Activated T-helper 17 cell treated with anti-CD3 and anti-CD28 coated beads, Interleukin-2, amount 50 U/mL, for 72 hours (primary cell): ENCODE measurements at regions not wholly inside any gene's neighbourhood (a gene's known extent, or its start where the extent isn't known, plus 50 kb on each side); places are given as distances from the start of the nearest gene placed in this dataset.

ENCODE experiments used
- ATAC-seq: fragments of 150-1000 bp; cut with Tn5 transposase; replicated peaks from 2 replicates; pipeline ENCODE4 v1.10.0; 2021; ENCODE audit warnings: mild to moderate bottlenecking, moderate library complexity
- H3K27ac Mint-ChIP-seq: one replicate; pipeline ENCODE4 v1.8.0; 2022; ENCODE audit warnings: mixed read lengths
- H3K27me3 Mint-ChIP-seq: one replicate; pipeline ENCODE4 v1.8.0; 2022; ENCODE audit warnings: mixed read lengths
- H3K36me3 Mint-ChIP-seq: one replicate; pipeline ENCODE4 v1.8.0; 2022; ENCODE audit warnings: low read depth, mild to moderate bottlenecking, mixed read lengths
- H3K4me1 Mint-ChIP-seq: one replicate; pipeline ENCODE4 v1.8.0; 2022; ENCODE audit warnings: mixed read lengths
- H3K4me3 Mint-ChIP-seq: one replicate; pipeline ENCODE4 v1.8.0; 2022; ENCODE audit warnings: mild to moderate bottlenecking, mixed read lengths
- H3K9me3 Mint-ChIP-seq: one replicate; pipeline ENCODE4 v1.8.0; 2022; ENCODE audit warnings: mixed read lengths

DNA sequence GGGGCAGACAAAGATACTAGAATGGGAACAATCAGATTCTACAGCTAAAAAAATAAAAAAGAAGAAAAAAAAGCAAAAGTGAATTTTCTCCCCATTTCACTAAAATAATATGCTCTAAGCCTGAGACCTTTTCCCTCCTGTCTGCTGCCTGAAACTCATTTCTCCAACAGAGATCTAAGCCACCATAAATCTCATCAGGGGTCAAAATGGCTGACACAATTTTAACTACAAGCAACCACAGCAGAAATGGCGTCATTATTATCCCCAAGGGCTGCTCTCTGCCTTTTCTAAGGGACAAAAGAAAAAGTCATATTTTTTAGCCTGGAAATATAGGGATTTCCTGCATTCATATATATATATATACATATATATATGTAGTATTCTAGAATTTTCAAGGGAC lies 183.7 kb upstream of the CAMK1G start:
- Mint-ChIP-seq H3K9me3 (no peaks in the 10 kb centered on the region), H3K4me3 (no peak overlapping the region), H3K27me3 (peaks cover 20% of the 10 kb centered on the region), H3K27ac (no peak overlapping the region), H3K4me1 (no peaks in the 10 kb centered on the region), H3K36me3 (no peaks in the 10 kb centered on the region)
- ATAC-seq = no peak

DNA sequence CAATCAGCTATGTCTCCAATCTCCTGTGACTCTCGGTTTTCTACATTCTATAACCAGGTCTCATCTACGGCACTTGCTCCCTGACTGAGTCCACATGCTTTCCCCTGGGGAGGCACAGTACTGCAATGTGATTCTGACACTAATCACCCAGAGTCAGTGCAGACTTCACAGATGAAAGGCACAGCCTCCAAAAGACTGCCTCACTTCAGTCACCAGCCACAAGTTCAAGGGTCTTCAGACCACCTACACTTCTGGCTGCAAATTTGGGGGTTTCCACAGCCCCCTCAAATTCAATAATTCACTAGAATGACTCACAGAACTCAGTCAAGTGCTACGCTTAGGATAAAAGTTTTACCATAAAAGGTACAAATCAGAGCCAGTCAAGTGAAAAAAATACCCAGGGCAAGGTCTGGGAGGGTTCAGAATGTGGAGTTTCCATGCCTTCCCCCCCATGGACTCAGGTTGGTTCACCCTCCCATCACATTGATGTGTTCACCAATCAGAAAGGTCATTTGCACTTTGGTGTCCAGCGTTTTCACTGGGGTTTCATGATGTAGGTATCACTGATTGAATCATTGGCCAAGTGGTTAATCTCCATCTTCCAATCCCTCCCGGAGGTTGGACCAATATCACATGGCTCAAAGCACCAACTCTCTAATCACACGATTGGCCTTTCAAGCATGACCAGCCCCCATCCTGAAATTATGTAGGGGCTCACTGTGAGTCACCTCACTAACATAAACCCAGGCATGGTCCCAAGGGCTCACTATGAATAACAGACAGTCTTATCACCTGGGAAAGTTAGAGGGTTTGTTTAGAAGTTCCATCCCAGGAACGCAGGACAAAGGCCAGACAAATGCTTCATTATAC lies 182.9 kb upstream of the CAMK1G start:
- Mint-ChIP-seq H3K4me1 (no peaks in the 10 kb centered on the region), H3K27me3 (peaks cover 14% of the 10 kb centered on the region), H3K9me3 (no peaks in the 10 kb centered on the region), H3K27ac (no peak overlapping the region), H3K4me3 (no peak overlapping the region), H3K36me3 (no peaks in the 10 kb centered on the region)
- no peak for ATAC-seq

DNA sequence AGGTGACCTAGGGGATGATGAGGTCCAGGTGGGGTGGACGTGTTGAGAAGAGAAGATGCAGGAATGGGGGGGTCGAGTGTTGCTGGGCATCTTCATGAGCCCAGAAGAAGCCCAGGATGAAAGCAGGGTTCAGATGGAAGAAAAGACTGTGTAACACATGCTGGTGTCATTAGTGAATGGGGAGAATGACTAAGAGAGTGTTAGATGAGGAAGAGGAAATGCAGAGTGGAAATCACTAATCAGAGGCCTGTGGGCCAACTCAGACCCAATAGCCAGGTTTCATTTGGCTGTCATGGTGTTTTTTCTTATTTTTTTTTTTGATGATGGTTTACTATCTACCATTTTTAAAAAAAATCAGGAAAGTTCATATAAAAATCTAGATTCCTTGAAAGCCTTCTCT lies 180.8 kb upstream of the CAMK1G start:
- Mint-ChIP-seq H3K4me1 (no peaks in the 10 kb centered on the region), H3K27me3 (peaks cover 13% of the 10 kb centered on the region), H3K27ac (no peak overlapping the region), H3K4me3 (no peak overlapping the region), H3K36me3 (no peaks in the 10 kb centered on the region), H3K9me3 (no peaks in the 10 kb centered on the region)
- ATAC-seq = no peak

DNA sequence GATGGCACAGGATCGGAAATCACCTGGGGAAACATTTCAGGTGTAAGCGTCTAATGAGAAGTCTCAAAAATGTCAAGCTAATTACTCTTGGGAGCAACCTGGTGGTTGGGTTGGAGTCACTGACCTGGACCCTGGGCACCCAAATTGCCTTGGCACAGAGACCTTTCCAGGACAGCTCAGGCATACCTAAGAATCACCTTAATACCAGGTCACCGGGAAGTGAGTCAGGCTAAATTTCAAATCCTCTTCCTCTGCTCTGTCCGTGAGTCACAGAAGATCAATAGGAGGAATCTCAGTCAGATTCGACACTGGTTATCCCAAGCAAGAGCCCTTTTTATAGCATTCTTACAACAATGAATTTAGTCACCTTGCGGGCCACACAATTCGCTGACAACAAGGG lies 179.6 kb upstream of the CAMK1G start:
- Mint-ChIP-seq H3K4me3 (no peak overlapping the region), H3K27ac (no peak overlapping the region), H3K27me3 (peaks cover 20% of the 10 kb centered on the region), H3K9me3 (no peaks in the 10 kb centered on the region), H3K36me3 (no peaks in the 10 kb centered on the region), H3K4me1 (no peaks in the 10 kb centered on the region)
- no peak for ATAC-seq

DNA sequence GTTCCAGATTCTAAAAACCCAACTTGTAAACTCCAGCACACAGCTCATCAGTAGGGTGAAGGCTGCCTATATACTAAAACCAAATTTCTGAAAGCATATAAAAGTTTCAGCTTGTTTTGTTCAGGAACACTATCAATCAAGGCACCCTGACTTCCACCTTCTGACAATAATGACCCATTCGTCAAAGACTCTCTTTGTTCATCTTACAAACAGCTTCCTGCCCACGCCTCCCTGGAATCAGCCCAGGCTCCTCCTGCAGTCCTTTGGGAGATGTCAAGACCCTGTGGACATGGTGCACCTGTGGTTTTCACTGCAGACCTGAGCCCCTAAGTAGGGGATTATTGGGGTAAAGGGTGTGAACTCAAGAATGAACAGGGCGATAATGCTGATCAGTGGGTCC lies 178.9 kb upstream of the CAMK1G start:
- no peak for ATAC-seq
- H3K4me3 Mint-ChIP-seq = no peak overlapping the region
- no peaks in the 10 kb centered on the region for H3K4me1 Mint-ChIP-seq
- no peaks in the 10 kb centered on the region for H3K9me3 Mint-ChIP-seq
- H3K36me3 Mint-ChIP-seq = no peaks in the 10 kb centered on the region
- H3K27ac Mint-ChIP-seq = no peak overlapping the region
- H3K27me3 Mint-ChIP-seq = peaks cover 21% of the 10 kb centered on the region

DNA sequence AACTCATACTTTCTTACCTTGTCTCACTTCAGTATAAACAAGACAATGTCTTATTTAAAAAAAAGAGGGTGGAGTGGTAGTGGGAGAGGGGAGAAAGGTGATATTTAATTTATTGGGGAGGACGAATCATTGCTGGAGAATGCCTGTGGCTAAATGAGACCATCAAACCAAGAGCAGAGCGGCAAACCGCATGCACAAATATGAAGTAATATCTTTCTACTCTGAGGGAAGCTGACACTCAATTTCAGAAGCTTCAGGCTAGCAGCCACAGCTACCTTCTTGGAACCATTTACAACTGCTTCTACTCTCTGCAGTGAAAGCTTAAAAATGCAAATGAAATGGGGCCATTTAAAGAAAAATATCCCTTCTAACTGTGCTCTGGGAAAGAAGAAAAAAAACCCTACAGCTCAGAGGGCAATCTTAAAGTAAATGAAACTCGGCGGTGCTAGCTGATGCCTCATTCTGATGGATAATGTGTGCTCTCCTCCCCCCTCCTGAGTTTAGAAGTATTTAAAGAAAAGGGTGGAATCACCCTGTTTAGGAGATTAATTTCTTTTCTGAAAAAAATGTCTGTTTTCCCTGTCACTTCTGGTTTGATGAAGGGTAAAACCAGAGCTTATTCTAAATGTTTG lies 178.2 kb upstream of the CAMK1G start:
- Mint-ChIP-seq H3K27me3 (peaks cover 22% of the 10 kb centered on the region), H3K27ac (no peak overlapping the region), H3K9me3 (no peaks in the 10 kb centered on the region), H3K4me1 (no peaks in the 10 kb centered on the region), H3K36me3 (no peaks in the 10 kb centered on the region), H3K4me3 (no peak overlapping the region)
- ATAC-seq = no peak

DNA sequence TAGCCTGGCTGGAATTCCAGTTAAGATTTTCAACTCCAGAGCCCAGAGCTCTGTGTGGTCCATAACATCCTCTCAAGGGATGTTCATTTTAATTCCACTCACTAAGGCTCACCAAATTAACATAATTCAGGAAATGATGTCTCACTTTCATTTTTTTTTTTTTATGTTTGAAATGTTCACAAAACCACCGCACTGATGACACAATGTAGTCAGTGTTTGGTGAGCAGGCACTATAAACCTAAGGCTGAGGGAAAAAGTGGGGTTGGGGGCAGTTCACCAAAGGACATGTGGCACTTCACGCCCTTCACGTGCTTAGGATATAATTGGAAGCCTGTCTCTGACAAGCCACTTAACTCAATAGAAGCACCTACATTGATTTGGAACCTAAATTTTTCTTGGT lies 177.3 kb upstream of the CAMK1G start:
- Mint-ChIP-seq H3K9me3 (no peaks in the 10 kb centered on the region), H3K36me3 (no peaks in the 10 kb centered on the region), H3K4me3 (no peak overlapping the region), H3K4me1 (no peaks in the 10 kb centered on the region), H3K27me3 (peaks cover 23% of the 10 kb centered on the region), H3K27ac (no peak overlapping the region)
- ATAC-seq = no peak

DNA sequence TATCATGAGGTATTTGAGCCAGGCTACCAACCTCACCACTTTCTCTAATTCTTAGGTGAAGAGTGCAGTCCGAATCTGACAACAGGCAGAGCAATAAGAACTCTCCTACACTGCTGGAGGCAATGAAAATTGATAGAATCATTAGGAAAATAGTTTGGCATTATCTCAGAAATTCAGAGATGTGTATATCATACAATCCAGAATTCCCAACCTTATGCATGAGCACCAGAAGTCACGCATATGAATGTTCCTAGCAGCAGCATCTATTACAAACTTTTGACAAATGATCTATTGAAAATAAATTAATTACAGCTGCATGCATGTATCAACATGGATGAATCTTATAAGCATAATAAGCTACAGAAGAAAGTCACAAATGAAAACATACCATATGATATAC lies 176.9 kb upstream of the CAMK1G start:
- no peak overlapping the region for H3K27ac Mint-ChIP-seq
- peaks cover 27% of the 10 kb centered on the region for H3K27me3 Mint-ChIP-seq
- H3K9me3 Mint-ChIP-seq = no peaks in the 10 kb centered on the region
- H3K4me1 Mint-ChIP-seq = no peaks in the 10 kb centered on the region
- no peaks in the 10 kb centered on the region for H3K36me3 Mint-ChIP-seq
- H3K4me3 Mint-ChIP-seq = no peak overlapping the region
- ATAC-seq = no peak

DNA sequence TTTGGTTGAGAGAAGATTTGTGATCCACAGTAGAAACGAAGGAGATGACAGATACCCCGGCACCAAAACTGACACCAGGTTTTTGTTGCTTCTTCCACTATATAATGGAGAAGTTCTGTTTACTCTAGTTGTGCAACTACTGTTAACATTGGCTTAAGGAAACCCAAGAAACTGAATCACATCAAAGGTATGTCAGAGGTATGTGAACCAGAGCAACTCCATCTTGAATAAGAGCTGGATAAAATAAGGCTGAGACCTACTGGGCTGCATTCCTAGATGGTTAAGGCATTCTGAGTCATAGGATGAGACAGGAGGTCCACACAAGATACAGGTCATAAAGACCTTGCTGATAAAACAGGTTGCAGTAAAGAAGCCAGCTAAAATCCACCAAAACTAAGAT lies 173.7 kb upstream of the CAMK1G start:
- Mint-ChIP-seq H3K36me3 (no peaks in the 10 kb centered on the region), H3K27me3 (peaks cover 39% of the 10 kb centered on the region), H3K4me1 (no peaks in the 10 kb centered on the region), H3K4me3 (no peak overlapping the region), H3K9me3 (no peaks in the 10 kb centered on the region), H3K27ac (no peak overlapping the region)
- ATAC-seq = no peak

DNA sequence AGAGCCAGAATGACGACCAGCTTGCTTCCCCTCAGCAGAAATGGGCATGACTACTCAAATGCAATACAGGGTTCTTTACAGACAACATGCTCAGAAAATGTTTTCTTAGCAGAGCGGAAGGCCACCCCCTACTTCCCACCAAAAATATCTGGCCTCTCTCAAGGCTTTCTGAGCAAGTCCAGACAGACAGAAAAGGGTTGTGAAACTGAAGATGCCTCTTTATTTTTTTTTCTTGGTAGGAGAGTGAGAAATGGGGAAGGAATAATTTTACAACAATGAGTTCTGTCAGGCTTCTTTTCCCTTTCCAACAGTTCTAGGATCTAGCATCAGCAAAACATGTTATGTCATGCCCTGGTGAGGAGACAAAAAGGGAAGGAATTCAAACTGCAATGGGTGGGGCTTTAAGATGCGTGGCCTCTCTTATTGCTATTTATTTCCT lies 172.0 kb upstream of the CAMK1G start:
- Mint-ChIP-seq H3K4me1 (no peaks in the 10 kb centered on the region), H3K36me3 (no peaks in the 10 kb centered on the region), H3K4me3 (no peak overlapping the region), H3K27ac (no peak overlapping the region), H3K27me3 (peaks cover 39% of the 10 kb centered on the region), H3K9me3 (no peaks in the 10 kb centered on the region)
- no peak for ATAC-seq

DNA sequence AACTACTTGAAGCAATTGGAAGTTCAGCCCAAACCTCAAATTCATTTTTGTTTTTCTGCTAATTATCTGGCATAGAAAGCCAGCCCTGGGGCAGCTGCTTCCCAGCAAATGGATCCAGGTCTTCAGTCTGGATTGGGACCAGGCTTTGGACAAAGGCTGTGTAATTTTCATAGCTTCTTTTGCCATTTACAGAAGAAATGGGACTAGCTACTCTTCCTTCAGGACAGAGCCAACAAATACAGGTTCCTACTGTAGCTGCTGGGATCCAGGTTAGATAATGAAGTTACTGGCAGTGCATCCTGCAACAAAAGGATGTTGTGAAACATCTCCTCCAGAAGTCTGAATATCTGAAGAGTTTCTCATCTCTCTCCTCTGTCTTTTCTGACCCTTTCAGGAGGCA lies 171.5 kb upstream of the CAMK1G start:
- no peaks in the 10 kb centered on the region for H3K9me3 Mint-ChIP-seq
- no peaks in the 10 kb centered on the region for H3K36me3 Mint-ChIP-seq
- H3K27ac Mint-ChIP-seq = no peak overlapping the region
- ATAC-seq = no peak
- peaks cover 39% of the 10 kb centered on the region for H3K27me3 Mint-ChIP-seq
- no peaks in the 10 kb centered on the region for H3K4me1 Mint-ChIP-seq
- no peak overlapping the region for H3K4me3 Mint-ChIP-seq

DNA sequence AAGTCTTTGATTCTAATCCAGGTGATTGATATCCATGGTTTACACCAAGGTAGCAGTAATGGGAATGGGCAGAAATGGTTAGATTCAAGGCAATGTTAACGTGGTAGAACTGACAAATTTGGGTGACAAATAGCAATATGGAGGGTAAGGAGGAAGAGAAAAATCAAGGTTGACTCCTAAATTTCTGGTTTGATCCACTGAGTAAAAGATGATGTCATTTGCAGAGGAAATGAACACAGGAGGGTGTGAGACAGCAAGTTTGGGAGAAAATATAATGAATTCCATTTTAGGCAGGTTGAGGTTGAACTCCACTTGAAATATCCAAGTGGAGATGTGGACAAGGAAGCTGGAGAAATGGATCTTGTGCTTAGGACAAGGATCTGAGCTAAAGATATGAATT lies 170.9 kb upstream of the CAMK1G start:
- Mint-ChIP-seq H3K27ac (no peak overlapping the region), H3K4me1 (no peaks in the 10 kb centered on the region), H3K4me3 (no peak overlapping the region), H3K27me3 (peaks cover 38% of the 10 kb centered on the region), H3K36me3 (no peaks in the 10 kb centered on the region), H3K9me3 (no peaks in the 10 kb centered on the region)
- ATAC-seq = no peak

DNA sequence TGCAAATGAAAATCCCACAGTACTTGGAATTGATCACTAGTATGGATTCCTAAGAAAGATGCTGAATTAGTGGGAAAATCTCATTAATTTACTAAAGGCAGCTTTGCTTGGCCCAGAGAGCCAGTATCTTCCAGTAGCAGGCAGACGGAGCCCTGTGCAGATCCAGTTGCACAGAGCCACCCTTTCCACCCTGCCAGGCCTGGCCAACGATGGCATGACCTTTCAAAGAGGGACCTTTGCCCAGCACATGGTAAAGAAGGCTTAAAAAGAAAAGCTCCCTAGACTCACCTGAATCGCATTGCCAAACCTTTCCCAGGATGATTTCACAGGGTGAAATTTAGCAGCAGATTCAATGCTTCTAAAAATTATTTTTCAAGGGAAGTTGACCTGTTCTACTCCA lies 170.5 kb upstream of the CAMK1G start:
- H3K27ac Mint-ChIP-seq = no peak overlapping the region
- no peak overlapping the region for H3K4me3 Mint-ChIP-seq
- no peaks in the 10 kb centered on the region for H3K36me3 Mint-ChIP-seq
- no peak for ATAC-seq
- H3K9me3 Mint-ChIP-seq = no peaks in the 10 kb centered on the region
- no peaks in the 10 kb centered on the region for H3K4me1 Mint-ChIP-seq
- peaks cover 33% of the 10 kb centered on the region for H3K27me3 Mint-ChIP-seq

DNA sequence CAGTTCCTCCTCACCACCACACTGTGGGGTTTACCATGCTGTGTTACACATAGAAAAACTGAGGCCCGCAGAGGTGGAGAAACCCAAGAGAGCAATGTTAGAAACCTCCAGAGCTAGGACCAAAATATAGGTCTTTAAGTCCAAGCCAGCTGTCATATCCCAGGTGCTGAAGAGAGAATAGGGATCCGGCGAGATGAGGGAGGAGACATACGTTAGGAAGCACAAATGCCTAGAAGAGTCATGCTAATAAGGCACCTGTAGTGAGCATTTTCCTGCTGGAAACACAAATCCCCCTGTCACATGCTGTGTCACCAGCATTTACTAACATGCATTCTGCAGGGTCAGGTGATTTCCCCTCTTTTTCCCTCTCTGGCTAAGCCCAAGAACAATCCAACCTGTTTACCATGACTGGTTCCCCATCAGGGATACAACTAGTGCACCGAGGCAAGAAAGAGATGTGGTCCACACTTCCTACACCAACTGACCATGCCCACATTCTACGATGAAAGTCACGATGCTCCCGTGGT lies 168.6 kb upstream of the CAMK1G start:
- ATAC-seq = no peak
- Mint-ChIP-seq H3K27ac (no peak overlapping the region), H3K36me3 (no peaks in the 10 kb centered on the region)

DNA sequence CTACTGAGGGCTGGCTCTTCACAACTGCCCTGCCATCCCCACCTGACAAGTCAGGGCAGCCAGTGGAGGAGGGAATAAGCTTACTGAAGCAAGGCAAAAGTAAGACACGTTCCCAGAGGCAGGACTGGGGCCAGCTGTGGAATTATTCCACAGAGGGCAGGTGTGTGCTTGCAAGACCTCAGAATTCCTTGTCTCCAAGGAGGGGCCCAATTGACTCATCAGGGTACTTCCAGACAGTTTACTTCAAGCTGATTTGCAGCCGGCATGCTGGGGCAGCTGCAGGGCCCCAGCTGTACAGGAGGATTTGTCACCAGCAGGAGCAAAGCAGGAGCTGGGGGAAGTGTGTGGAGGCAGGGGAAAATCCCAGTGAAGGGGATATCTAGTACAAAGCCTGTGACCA lies 167.5 kb upstream of the CAMK1G start:
- peaks cover 24% of the 10 kb centered on the region for H3K27me3 Mint-ChIP-seq
- H3K4me3 Mint-ChIP-seq = no peak overlapping the region
- no peak overlapping the region for H3K27ac Mint-ChIP-seq
- ATAC-seq = no peak
- no peaks in the 10 kb centered on the region for H3K9me3 Mint-ChIP-seq
- no peaks in the 10 kb centered on the region for H3K4me1 Mint-ChIP-seq
- H3K36me3 Mint-ChIP-seq = no peaks in the 10 kb centered on the region

More for the DNA sequence above, 168.6 kb upstream of the CAMK1G start:
- H3K27me3 Mint-ChIP-seq = peaks cover 24% of the 10 kb centered on the region
- H3K4me3 Mint-ChIP-seq = no peak overlapping the region
- H3K4me1 Mint-ChIP-seq = no peaks in the 10 kb centered on the region
- H3K9me3 Mint-ChIP-seq = no peaks in the 10 kb centered on the region
